G401.6 (cell line): ENCODE measurements at regions not wholly inside any gene's neighbourhood (a gene's known extent, or its start where the extent isn't known, plus 50 kb on each side); places are given as distances from the start of the nearest gene placed in this dataset.

Experiments
- FAIRE-seq: peaks from 2 replicates; lab custom pipeline; 2012; peaks lifted over from hg19 to GRCh38; lab: Jason Lieb, UNC

DNA sequence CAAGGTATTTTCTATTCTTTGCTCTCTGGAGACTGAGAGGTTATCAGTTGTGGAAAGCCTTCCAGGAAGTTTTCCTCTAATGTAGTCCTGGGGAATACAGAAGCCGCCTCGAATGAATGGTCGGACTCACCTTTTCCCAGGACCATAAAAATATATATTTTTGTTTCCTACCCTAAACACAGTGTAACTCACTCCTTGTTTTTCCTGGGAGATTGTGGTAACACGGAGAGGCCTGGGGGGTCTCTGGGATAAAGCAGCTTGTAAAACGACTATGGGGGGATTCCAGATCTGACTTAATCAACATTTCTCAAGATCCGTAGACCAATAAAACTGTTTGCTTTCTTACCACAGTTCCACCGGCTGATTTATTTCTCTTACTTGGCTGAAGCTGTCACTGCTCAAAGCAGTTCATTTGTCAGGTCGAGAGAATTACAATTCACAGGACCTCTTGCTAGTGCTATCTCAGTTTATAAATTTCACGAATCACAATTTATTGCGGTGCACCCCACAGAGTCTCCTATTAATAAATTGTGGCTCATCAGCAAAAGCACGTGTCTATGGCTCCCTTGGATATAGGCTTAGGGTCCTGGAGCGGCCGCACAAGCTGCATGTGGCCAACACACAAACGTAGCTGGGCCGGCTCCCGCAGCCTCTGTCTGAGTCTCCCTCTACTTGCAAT is 176.3 kb upstream of the BMPER start:
- FAIRE-seq = no peak

DNA sequence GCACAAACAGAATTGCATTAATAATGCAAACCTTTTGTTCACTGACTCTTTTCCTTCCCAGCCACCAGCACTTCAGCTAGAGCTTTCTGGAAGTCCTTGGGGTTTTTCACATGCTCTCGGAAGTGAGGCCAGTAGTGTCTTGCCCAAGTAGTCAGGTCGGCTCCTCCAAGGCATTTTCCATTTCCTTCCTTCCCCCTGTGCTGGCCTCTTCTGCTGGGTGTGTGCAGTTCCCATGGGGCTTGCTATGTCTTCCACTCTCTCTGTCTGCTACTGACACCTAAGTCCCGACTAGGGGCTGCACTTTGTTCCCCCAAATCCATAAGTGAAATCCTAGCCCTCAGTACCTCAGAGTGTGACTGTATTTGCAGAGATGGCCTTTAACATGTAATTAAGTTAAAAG is 175.6 kb upstream of the BMPER start:
- FAIRE-seq = no peak

DNA sequence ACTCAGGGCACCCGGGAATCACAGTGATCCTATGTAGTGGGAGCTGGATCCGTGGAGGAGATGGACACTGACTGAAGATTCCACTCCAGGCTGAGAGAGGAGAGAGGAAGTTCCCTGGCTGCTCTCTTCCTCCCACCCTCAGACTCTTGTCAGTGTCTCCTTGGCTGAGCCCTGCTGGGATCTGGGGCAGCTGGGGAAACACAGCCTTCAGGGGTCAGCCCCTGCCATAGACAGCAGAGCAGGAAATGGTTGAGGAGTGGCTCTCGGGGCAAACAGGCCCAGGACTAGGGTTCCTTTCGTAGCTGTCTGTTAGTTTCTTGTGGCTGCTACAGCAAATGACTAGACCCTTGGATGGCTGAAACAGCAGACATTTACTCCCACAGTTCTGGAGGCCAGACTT is 174.4 kb upstream of the BMPER start:
- FAIRE-seq = no peak

DNA sequence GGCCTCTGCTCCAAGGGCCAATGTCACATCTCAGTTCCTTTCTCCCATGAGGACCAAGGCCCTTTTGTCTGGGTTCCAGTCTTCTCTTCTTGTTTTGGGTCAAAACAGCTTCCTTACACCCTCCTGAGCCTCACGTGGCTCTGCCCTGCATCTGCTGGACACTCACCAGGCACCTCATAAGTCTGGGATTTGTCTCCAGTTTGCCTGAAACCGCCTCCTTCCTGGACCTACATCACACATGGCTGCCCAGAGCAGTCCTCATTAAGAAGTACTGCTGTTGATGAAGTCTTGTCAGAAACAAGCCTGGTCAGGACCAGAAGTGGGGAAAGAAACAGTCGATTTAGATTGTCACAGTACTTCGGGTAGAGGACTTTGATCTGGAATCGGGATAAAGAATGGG is 173.4 kb upstream of the BMPER start:
- no peak for FAIRE-seq

DNA sequence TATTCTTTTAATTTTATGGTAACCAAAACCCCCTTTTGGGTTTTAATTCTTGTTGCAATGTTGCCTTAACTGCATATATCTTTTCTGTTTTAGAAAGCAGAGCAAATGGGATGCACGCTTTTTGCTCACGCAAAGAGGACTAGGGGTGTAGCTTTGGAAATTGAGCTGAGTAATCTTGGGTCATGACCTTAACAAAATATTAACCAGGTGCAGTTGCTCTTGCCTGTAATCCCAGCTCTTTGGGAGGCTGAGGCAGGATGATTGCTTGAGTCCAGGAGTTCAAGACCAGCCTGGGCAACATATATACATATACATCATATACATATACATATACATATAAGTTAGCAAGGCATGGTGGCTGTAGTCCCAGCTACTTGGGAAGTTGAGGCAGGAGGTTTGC is 172.9 kb upstream of the BMPER start:
- FAIRE-seq = no peak

DNA sequence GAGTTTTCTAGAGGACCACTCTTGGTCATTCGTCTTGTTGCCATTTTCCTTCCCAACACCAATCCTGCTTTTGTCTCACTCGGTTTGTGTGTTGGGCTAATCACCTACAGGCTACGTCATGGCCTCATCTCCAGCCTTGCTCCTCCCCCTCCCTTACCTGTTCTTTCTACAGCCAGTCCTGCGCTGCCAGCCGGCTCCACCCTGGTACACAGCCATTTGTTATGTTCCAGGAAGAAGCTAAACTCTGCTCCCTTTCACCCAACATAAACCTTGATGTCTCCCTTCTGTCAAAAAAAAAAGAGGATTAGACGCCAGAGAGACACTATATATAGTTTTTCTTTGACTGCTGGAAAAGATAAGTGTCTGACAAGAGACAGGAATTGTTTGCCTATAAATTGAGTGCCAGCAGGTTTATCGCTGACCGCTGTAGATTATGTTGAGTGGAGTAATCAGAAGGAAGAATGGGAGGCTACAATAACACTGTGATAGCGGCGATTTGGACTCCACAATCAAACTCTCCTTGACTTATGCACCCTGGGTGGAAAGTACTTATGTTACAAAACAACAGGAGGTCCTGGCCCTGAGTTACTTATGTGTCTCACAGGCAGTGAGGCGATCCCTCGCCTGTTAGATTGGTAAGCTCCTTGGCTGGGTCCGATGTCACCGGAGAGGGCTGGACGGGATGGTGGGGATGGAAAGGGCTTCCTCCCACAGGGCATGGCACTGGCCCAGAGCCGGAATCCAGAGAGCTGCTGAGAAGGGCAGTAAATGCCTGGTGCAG is 171.3 kb upstream of the BMPER start:
- FAIRE-seq = no peak

DNA sequence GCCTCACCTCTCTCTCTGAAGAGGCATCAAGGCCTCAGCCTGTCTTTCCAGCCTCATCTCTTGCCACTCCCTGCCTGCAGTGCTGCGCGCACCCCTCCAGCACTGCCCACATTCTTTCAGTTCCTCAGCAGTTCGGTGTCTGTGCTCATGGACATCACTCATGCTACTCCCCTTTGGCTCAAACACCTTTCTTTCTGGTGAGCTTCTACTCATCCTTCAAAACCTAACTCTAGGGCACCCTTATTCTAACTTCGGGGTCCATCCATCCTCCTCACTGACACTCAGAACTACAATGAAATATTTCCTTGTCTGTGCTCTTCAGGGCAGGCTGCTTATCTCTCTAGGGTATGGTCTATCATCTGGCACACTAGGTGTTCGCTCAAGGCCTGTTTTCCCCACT is 169.9 kb upstream of the BMPER start:
- FAIRE-seq = no peak

DNA sequence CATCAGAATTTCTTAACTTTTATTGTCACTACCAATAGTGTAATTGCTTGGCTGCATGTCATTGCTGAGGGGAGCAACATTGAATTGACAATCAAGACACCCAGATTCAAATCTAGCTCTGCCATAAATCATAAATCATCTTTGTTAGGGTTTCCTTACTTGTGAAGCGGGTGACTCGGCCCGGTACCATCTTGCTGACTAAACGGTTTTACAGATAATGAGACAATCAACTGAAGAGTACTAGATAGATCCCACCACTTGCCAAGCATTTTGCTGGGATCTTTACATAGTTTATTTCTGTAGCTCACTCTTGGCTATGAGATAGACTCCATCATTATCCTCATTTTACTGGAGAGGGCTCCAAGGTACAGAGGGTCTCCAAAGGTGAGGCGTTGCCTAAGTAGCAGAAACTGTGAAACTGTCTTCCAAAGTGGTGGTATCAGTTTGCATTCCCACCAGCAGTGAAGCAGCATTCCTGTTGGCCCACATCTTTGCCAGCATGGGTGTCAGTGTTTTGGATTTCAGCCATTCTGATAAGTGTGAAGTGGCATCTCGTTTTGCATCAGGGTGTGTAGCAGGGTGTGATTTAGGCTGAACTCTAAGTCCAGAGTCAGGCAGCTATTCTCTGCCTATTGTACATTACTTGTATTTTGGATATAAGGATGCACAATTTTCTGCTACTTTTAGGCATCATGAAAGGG is 168.7 kb upstream of the BMPER start:
- FAIRE-seq = no peak

DNA sequence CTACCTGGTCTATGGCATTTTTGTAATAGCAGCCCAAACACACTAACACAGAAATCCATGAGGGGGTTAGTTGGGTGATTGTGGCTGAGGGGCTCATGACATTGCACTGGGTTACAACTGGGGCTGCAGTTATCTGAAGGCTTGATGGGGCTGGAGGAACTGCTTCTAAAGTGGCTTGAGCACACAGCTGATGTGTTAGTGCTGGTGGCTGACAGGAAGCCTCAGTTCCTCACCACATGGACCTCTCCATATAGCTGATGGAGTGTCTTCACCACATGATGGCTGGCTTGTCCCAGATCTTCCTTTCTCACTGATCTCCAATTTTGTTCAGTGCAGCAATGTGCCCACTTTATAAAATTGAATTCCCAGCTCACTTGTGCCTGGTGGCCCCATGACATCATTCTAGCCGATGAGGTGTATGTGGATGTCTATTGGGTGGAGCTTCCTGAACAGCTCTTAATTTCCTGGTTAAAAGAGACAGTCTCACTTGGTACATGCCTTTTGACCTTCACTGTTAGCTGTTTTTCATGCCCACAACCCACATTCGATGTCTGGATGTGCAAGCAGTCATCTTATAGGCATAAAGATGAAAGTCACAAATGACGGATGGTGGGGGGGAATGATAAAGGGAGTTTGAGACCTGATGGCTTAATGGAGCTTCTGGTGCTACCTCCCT is 166.9 kb upstream of the BMPER start:
- no peak for FAIRE-seq

DNA sequence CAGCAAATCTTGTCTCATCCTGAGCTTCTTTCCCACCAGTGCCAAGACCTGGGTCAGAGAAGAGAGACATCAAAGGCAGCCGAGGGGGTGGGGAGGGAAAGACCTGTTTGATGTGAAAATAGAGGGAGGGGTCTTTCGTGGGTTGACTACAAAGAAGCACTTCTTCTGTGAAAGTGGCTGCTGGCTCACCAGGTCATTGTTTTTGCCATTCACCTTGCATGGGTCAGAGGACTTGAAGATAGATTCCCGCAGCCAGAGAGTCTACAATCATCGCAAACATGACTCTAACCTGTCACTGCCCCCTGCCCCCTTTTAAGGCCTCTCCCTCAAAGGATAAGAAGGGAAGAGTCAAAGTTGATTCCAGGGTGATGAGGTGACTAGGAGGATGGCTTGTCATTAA is 166.1 kb upstream of the BMPER start:
- FAIRE-seq = no peak

DNA sequence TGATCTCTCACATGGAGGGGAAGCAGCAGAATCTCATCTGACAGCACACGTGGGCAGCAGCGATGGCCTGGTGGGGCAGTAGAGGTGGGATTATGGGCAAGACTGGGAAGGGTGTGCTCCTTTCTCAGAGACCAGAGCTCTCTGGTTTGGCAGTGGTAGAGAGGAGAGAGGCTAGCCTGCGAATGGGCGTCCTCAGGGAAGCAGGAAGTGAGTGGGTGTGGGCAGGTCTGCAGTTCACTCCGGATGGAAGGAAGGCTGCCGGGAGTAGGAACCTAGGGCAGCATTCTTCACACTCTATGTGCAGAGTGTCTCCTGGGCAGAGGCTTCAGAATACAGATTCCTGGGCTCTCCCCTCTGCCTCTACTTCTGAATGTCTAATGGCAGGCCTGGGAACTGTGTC is 162.8 kb upstream of the BMPER start:
- FAIRE-seq = no peak

DNA sequence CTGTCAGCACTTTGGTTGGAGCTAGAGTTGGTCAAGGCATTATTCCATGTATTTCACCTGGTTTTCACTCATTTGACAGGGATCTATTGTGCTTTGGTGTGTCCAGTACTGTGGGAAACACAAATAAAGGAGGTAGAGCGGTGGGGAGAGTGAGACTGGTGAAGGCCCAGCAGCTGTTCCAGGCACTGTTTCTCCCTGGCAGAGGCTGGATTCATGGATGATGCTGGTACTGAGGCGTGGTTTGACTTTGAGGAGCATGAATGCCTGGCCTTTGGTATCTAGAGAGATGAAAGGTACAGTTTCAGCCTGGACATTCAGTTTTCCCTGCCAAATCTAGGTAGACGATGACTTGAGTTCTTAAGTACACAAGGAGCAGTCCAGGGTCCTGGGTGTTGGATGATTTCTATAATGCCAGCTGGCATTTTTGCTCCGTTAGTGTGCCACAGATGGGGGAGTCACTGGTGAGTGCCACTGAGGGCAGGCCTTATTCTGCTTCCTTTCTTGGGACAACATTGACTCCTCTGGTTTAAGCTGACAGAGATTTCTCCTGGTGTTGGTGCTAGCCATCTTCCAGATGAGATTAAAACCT is 162.2 kb upstream of the BMPER start:
- FAIRE-seq = no peak

DNA sequence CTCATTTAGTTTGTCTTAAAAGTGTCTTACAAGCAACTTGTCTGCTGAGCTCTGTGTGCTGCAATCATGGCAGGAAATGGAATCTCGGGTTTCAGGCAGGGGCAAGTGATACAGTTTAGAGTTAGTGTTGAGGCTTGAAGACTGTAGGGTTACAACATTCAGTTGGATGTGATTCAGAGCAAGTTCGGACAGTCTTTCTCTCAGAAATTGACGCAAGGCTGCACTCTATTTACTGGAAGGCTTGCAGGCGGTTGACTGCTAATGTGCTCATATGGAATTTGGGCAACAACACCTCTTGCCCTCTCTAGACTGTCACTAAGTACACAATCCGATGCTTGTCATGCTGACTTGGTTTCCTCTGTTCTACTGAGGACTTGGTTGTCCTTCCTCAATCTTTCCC is 161.7 kb upstream of the BMPER start:
- no peak for FAIRE-seq

DNA sequence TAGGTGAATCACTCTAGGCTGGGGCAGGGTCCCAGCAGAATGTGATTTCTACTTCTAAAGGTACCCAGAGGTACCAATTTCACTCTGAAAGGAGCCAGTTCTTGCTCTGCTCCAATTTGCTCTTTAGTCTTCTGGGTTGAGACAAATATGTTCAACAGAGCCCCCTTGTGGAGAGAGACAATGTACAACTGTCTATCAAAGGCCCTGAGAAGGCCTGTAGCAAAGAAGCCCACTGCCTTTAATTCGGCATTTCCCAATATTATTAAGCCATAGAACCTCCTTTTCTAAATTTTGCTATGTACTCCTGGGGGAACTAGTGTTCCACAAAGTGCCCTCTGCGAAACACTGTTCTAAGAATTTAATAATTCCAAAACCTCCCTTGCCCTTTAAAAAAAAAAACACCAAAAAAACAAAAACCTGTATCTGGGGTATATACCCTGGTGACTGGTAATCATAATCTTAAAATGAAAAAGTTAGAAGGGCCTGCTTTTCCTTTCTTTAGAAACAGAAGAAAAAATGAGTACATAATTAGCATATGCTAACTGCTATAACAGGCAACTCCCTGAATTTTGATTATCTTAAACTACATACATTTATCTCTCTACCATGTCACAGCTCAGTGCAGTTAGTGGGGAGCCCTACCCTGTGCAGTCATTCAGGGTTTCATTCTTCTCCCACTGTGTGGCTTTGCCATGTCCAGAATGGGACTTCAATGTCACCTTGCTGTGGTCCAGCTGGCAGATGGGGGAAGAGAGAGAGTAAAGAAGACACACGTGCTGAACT is 160.9 kb upstream of the BMPER start:
- no peak for FAIRE-seq

DNA sequence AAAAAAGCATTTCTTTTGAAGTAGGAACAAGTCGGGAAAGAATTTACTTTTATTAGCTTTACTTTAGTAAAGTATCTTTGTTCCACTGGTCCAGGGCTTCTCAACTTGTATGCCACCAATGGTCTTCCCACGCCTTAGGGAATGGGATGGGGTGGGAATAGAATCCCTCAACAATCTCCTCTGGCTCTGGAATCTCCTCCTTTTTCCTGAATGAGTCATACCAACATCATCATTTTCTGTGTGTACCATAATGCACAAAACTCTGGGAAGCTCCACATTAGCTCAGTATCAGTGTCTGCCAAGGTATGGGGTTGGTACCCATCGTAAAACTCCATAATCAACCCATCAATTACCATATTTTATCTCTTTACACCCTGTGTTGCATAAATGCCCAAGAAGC is 159.4 kb upstream of the BMPER start:
- FAIRE-seq = no peak

DNA sequence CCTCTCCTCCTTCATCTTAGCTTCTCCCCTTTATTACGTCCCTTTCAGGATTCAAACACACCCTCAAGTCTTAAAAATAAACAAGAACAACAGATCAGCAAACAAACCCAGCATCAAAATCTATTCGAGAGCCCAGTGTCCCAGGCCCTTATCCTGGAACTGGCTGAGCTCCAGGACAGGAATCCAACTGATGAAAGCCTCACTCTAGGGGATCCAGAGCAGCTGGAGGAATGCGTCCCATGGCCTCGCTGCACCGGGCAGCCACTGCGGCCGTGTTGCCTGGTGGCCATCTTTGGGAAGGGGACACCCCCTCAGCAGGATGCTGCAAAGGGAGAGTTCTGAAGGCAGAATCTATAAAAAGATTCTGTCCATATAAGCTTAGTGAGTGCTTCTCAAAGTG is 156.5 kb upstream of the BMPER start:
- no peak for FAIRE-seq

DNA sequence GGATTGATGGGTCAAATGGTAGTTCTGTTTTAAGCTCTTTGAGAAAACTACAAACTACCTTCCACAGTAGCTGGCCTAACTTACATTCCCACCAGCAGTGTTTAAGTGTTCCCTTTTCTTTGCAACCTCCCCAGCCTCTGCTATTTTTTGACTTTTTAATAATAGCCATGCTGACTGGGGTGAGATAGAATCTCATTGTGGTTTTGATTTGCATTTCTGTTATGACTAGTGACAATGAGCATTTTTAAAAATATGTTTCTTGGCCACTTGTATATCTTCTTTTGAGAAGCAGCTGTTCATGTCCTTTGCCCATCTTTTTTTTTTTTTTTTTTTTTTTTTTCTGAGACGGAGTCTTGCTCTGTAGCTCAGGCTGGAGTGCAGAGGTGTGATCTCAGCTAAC is 155.2 kb upstream of the BMPER start:
- no peak for FAIRE-seq

DNA sequence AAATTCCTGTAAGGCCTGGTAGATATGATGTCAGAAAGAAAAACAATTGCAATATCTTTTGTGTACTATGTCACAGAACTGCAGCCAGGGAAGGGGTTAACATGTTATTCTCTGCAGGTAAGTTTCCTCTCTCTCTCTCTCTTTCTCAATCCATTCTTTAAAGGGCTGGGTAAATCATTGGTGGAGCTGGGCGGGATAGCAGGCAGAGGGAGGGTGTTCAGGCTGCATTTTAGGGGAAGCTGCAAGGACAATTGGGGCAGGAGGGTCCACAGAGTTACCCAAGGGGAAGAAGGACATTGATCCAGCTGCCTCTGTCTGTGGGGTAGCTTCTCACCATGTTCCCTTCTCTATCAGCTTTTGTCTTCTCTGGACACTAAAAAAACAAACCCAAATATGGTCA is 153.9 kb upstream of the BMPER start:
- no peak for FAIRE-seq

DNA sequence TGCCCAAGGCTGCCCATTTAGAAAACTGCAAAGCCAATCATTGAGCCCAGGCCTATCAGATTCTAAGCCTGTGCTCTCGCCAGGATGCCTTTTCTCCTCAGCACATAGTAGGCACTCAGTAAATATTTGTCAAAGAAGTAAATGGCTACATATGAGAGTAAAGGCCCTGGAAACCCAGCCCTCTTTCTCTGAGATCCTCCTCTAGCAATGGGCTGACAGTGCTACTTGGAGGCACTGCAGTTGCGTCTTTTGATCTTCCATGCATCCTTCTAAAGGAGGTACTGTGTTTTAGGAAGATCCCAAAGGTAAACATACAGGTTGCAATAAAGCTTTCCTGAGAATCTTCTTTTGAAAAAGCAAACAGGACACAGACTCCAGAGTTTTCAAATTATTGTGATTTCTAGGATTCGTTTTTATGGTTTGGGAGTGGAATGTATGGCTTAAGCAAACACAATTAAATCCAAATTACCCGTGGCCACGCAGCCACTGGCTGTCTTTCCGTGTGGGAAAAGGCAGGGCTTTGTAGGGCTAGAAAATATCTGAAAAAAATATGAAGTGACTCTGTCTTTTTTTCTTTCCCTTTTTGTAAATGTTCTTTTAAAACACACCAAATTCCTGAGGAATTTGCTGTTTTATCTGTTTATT is 151.3 kb upstream of the BMPER start:
- no peak for FAIRE-seq

DNA sequence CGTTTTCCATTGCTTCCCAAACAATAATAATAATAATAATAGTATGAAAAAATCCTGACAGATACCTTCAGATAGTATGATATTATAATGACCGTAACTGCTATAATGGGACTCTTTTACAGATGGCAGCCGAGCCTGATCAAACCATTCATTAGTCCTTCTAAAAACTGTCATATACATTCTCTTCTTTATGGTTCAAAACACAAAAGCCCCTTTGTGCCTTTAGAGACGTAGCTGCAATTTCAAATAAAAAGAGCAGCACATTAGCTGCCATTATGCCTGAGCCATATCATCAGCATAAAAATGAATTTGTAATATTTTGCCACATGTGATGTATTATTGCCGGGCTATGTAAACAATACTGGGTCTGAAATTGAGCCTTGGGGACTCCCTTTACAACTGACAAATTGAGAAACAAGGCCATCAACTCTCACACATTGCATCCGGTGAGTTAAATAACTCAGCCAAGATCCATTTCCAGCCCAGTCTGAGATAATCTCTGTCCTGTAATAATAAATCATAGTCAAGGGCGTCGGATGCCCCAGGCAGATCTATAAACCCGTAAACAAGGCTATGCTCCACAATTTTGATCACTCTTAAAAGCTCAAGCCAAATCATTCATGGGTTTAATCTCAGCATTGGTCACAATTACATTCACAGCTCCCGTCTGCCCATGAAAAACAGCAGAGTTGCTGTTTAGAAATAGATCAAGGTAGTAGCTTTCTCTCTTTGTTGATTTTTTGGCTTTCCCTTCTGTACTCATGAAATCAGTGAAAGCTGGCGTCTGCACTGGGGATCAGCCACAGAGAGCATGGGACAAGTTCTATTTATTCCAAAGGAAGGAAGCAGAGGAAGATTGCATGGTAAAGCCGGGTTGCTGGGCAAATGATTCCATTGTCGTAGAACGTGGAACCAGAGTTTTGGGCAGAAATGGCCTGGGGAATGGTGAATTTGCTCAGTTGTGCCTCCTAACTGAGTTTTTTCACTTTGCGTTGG is 150.1 kb upstream of the BMPER start:
- no peak for FAIRE-seq
